ENCODE measurements at regions not wholly inside any gene's neighbourhood (a gene's known extent, or its start where the extent isn't known, plus 50 kb on each side); places are given as distances from the start of the nearest gene placed in this dataset.
A peak's percentile ranks its signal among the peaks of the same experiment; 100 is the strongest.
"Not testable (repeated sequence)": the region's sequence is repeated elsewhere in the genome, so short reads cannot be mapped to it uniquely, and the experiment has no call there.

DNA sequence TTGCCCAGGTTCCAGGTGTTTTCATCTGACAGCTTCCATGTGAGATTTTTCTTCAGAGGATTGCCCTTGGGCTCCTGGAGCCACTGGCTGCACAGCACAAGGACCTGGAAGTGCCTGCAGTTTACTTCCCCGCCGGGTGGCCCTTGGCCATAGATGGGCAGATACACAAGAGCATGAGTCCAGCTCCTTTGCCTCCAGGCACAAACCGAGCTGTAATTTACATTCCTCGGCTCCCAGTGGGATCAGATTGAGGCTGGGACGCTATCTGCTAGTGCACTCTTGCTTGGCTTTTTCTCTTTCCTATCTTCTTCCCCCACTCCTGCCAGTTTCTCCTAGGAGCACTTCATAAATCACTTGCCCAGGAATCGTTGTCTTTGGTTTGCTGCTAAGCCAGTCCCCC is 85.4 kb upstream of the RALY start:
- no peak for DNase-seq

GRCh38 chr20:33908868-33909267 is 84.8 kb upstream of the RALY start:
- DNase-seq = no peak

- DNase-seq = no peak
These were observed 84.3 kb upstream of the RALY start for GRCh38 chr20:33909331-33909921.

- no peak for DNase-seq
These were observed 83.7 kb upstream of the RALY start for GRCh38 chr20:33910056-33910455.

DNA sequence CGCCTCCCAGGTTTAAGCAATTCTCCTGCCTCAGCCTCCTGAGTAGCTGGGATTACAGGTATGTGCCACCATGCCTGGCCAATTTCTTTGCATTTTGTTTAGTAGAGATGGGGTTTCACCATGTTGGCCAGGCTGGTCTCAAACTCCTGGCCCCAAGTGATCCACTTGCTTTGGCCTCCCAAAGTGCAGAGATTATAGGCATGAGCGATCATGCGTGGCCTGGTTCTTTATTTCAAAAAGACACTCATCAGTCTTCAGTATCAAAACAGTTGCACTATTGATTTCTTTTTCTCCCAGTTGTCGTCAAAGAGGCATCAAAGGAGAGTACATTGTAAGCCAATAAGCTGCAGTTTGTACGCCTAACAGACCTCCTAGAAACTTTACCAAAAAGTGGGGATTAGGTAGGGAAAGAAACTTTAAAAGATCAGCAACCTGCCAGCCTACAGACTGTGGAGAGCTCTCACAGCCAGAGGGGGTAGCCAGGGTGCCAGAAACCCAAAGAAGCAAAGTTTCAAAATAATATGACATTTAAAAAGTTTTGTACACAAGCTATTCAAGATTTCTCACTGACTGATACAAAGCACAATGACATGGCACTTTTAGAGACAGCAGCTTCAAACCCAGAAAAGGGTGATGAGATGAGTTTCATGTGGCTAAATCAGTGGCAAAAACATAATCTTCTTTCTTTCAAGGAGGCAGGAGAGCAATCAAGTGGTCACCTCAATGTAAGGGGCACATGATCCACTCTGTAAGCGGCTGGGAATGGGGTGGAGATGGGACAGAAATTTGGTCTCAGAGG is 83.0 kb upstream of the RALY start:
- DNase-seq = no peak

GRCh38 chr20:33914919-33915318 is 78.8 kb upstream of the RALY start:
- DNase-seq = peak; percentile 24

GRCh38 chr20:33915726-33916331 is 77.9 kb upstream of the RALY start:
- peak; percentile 65 for DNase-seq

- DNase-seq = no peak
These were observed 76.9 kb upstream of the RALY start for GRCh38 chr20:33916768-33917167.

GRCh38 chr20:33917831-33918525 is 75.7 kb upstream of the RALY start:
- DNase-seq = no peak

DNA sequence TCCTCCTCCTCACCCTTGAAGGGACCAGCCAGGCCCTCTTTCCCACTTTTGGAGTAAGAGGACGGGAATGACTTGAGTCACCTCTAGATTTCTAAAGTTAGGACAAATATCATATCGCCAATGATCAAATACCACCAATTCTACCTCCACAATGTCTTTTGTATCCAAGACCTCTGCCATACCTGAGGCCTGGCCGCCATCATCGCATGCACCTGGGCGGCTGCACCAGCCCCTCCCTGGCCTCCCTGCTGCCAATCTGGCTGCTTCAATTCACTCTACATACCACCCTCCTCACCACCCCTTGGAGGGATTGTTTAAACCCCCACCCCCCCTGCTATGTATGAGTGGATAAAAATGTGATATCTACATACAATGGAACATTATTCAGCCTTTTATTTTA is 75.0 kb upstream of the RALY start:
- DNase-seq = no peak

DNA sequence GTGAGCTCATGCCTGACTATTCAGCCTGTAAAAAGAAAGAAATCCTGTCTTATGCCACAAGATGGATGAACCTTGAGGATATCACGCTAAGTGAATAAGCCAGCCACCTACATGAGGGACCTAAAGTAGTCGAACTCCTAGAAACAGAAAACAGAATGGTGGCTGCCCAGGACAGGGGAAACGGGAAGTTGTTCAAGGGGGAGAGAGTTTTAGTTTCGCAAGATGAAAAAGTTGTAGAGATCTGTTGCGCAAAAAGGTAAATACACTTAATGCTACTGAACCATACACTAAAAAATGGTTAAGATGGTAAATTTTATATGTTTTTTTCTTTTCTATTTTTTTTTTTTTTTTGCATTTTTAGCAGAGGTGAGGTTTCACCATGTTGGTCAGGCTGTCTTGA is 74.1 kb upstream of the RALY start:
- no peak for DNase-seq

- DNase-seq = no peak
These were observed 71.5 kb upstream of the RALY start for GRCh38 chr20:33922224-33922623.

DNA sequence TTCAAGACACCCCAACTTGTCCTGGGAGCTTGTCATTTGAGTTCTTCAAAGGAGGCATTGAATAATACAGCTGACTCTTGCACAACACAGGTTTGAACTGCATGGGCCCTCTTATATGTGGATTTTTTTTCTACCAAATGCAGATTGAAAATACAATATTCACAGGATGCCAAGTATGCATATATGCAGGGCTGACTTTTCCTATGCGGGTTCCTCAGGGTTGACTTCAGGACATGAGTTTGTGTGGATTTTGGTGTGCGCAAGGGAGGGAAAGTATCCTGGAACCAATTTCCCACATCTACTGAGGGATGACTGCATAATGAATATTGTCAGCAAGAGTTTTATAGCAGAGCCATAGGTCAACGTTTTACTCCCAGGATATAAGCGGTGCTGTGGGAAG is 70.0 kb upstream of the RALY start:
- DNase-seq = no peak

- DNase-seq = no peak
These were observed 67.8 kb upstream of the RALY start for GRCh38 chr20:33925867-33926266.

GRCh38 chr20:33926425-33926824 is 67.3 kb upstream of the RALY start:
- DNase-seq = no peak

GRCh38 chr20:33927724-33928123 is 66.0 kb upstream of the RALY start:
- no peak for DNase-seq

- no peak for DNase-seq
These were observed 63.8 kb upstream of the RALY start for GRCh38 chr20:33929917-33930316.

- DNase-seq = peak; percentile 44
These were observed 60.2 kb upstream of the RALY start for GRCh38 chr20:33933469-33933909.

DNA sequence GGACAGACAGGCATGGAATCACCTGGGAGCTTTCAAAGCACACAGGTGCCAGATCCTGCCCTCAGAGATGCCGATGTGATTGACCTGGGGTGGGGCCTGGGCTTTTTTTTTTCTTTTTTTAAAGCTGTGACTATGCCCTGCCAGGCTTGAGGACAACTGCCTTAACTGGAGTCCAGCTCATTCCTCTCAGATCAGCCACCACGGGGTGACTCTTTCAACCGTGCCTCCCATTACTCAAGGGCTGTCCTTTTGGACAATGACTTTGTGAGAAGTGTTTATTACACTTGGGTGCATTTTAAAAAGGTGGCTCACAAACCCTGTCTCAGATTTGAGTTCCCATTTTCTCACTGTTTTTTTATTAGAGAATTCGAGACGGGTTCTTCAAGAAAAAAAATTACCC is 57.1 kb upstream of the RALY start:
- no peak for DNase-seq

GRCh38 chr20:33939031-33939430 is 54.7 kb upstream of the RALY start:
- not testable (repeated sequence) for DNase-seq

GRCh38 chr20:33940666-33941065 is 53.0 kb upstream of the RALY start:
- DNase-seq = no peak
